ENCODE measurements at regions not wholly inside any gene's neighbourhood (a gene's known extent, or its start where the extent isn't known, plus 50 kb on each side); places are given as distances from the start of the nearest gene placed in this dataset.

- Histone ChIP-seq H3K9me3 (ENCODE audit: control insufficient read depth, insufficient read depth, low read length) (no peaks in the 10 kb centered on the region), H4K20me1 (ENCODE audit: control insufficient read depth, insufficient read depth, low read depth, low read length) (no peaks in the 10 kb centered on the region), H3K4me2 (ENCODE audit: low read length) (no peak overlapping the region), H3K4me1 (ENCODE audit: control insufficient read depth, low read length) (no peaks in the 10 kb centered on the region), H3K9me2 (replicated peaks; ENCODE audit: control insufficient read depth, low read length) (no peaks in the 10 kb centered on the region), H3F3A (ENCODE audit: control insufficient read depth, insufficient read depth) (no peaks in the 10 kb centered on the region), H3K4me3 (ENCODE audit: low read length) (no peak overlapping the region), H3K79me2 (ENCODE audit: control insufficient read depth, low read length) (no peaks in the 10 kb centered on the region), H3K27ac (ENCODE audit: low read depth, low read length) (no peak overlapping the region), H3K36me3 (ENCODE audit: control insufficient read depth, low read length) (no peaks in the 10 kb centered on the region), H3K27me3 (ENCODE audit: control insufficient read depth, low read length) (no peaks in the 10 kb centered on the region)
- no peak for TF ChIP-seq EZH2phosphoT487 (IDR thresholded peaks at IDR 0.05; ENCODE audit: borderline replicate concordance, low read length)
- TF ChIP-seq, protein P1, sequence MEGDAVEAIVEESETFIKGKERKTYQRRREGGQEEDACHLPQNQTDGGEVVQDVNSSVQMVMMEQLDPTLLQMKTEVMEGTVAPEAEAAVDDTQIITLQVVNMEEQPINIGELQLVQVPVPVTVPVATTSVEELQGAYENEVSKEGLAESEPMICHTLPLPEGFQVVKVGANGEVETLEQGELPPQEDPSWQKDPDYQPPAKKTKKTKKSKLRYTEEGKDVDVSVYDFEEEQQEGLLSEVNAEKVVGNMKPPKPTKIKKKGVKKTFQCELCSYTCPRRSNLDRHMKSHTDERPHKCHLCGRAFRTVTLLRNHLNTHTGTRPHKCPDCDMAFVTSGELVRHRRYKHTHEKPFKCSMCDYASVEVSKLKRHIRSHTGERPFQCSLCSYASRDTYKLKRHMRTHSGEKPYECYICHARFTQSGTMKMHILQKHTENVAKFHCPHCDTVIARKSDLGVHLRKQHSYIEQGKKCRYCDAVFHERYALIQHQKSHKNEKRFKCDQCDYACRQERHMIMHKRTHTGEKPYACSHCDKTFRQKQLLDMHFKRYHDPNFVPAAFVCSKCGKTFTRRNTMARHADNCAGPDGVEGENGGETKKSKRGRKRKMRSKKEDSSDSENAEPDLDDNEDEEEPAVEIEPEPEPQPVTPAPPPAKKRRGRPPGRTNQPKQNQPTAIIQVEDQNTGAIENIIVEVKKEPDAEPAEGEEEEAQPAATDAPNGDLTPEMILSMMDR (IDR thresholded peaks at IDR 0.05; ENCODE audit: low read depth, low read length, poor library complexity, severe bottlenecking), result no peak
These were observed 146.6 kb upstream of the OTOS start for GRCh38 chr2:240287011-240287410.

DNA sequence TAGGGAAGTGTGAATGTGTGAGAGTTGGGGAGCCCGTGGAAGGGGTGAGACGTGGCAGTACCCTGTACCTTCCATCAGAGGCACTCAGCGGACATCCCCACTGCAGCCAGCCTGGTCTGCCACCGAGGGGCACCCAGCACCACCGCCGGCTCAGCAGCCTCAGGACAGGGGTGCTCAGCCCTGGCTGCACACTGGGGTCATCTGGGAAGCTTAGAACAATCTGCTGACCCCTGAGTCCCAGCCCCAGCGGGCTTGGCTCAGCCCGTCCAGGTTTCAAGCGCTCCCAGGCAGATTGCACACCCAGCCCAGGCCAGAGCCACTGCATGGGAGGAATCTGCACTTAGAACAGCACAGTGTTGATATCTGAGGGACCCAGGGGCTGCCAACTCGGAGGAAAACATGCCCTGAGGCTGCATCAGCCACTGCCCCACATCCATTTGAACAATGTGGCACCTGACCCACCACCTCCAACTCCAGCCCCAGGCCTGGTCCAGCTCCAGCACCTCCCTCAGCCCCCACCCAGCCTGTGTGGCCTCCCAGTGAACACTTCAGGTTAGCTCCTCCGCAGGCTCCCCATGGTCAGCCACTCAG, 147.1 kb upstream of the OTOS start:
- H3K36me3 ChIP-seq (ENCODE audit: control insufficient read depth, low read length), result no peaks in the 10 kb centered on the region

GRCh38 chr2:240288087-240288521, 147.4 kb upstream of the GPC1 start:
- H4K20me1 ChIP-seq (ENCODE audit: control insufficient read depth, insufficient read depth, low read depth, low read length), result no peaks in the 10 kb centered on the region
- no peak overlapping the region for H3K4me3 ChIP-seq (ENCODE audit: low read length)
- no peaks in the 10 kb centered on the region for H3K4me1 ChIP-seq (ENCODE audit: control insufficient read depth, low read length)
- no peaks in the 10 kb centered on the region for H3K36me3 ChIP-seq (ENCODE audit: control insufficient read depth, low read length)
- H3K27me3 ChIP-seq (ENCODE audit: control insufficient read depth, low read length), result no peaks in the 10 kb centered on the region
- no peaks in the 10 kb centered on the region for H3K9me2 ChIP-seq (replicated peaks; ENCODE audit: control insufficient read depth, low read length)
- H3K27ac ChIP-seq (ENCODE audit: low read depth, low read length), result no peak overlapping the region
- no peak for TF ChIP-seq EZH2phosphoT487 (IDR thresholded peaks at IDR 0.05; ENCODE audit: borderline replicate concordance, low read length)
- TF ChIP-seq, protein P1 (IDR thresholded peaks at IDR 0.05; ENCODE audit: low read depth, low read length, poor library complexity, severe bottlenecking), result no peak
- H3K4me2 ChIP-seq (ENCODE audit: low read length), result no peak overlapping the region
- no peaks in the 10 kb centered on the region for H3K79me2 ChIP-seq (ENCODE audit: control insufficient read depth, low read length)
- H3F3A ChIP-seq (ENCODE audit: control insufficient read depth, insufficient read depth), result no peaks in the 10 kb centered on the region
- no peaks in the 10 kb centered on the region for H3K9me3 ChIP-seq (ENCODE audit: control insufficient read depth, insufficient read depth, low read length)

More for the DNA sequence above, 147.1 kb upstream of the OTOS start:
- H3K27ac ChIP-seq (ENCODE audit: low read depth, low read length), result no peak overlapping the region
- no peaks in the 10 kb centered on the region for H3K27me3 ChIP-seq (ENCODE audit: control insufficient read depth, low read length)
- TF ChIP-seq, protein P1 (IDR thresholded peaks at IDR 0.05; ENCODE audit: low read depth, low read length, poor library complexity, severe bottlenecking), result no peak
- TF ChIP-seq EZH2phosphoT487 (IDR thresholded peaks at IDR 0.05; ENCODE audit: borderline replicate concordance, low read length), result no peak
- no peaks in the 10 kb centered on the region for H4K20me1 ChIP-seq (ENCODE audit: control insufficient read depth, insufficient read depth, low read depth, low read length)
- H3K4me3 ChIP-seq (ENCODE audit: low read length), result no peak overlapping the region
- H3K79me2 ChIP-seq (ENCODE audit: control insufficient read depth, low read length), result no peaks in the 10 kb centered on the region
- H3K9me3 ChIP-seq (ENCODE audit: control insufficient read depth, insufficient read depth, low read length), result no peaks in the 10 kb centered on the region
- H3K4me2 ChIP-seq (ENCODE audit: low read length), result no peak overlapping the region
- no peaks in the 10 kb centered on the region for H3K9me2 ChIP-seq (replicated peaks; ENCODE audit: control insufficient read depth, low read length)
- no peaks in the 10 kb centered on the region for H3K4me1 ChIP-seq (ENCODE audit: control insufficient read depth, low read length)
- H3F3A ChIP-seq (ENCODE audit: control insufficient read depth, insufficient read depth), result no peaks in the 10 kb centered on the region

Measured in DOHH2 (cell line).